ENCODE measurements at regions not wholly inside any gene's neighbourhood (a gene's known extent, or its start where the extent isn't known, plus 50 kb on each side); places are given as distances from the start of the nearest gene placed in this dataset.
"Not testable (repeated sequence)": the region's sequence is repeated elsewhere in the genome, so short reads cannot be mapped to it uniquely, and the experiment has no call there.

DNA sequence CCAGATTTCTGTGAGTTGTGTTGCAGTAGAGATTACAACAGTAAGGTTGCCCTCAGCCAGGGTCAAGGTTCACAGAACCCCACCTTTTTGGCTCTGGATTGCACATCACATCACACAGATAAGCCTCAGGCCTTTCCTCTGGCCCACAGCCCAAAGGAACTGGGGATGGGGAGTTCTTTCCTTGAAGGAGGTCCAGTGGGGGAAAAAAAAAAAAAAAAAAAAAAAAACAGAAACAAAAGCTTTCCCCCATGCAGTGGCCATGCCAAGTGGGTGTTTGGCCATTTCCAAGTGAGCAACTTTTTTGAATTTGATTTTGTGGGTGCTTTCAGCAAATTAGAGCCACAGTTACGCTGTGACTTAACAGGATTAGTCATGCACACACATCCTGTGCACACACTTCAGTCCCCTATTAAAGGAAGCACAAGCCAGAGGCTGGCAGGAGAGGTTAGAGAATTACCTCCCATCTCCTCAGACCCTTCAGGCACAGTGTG lies 79.3 kb upstream of the NANOS1 start:
- DNase-seq (ENCODE audit: low read depth) = no peak

DNA sequence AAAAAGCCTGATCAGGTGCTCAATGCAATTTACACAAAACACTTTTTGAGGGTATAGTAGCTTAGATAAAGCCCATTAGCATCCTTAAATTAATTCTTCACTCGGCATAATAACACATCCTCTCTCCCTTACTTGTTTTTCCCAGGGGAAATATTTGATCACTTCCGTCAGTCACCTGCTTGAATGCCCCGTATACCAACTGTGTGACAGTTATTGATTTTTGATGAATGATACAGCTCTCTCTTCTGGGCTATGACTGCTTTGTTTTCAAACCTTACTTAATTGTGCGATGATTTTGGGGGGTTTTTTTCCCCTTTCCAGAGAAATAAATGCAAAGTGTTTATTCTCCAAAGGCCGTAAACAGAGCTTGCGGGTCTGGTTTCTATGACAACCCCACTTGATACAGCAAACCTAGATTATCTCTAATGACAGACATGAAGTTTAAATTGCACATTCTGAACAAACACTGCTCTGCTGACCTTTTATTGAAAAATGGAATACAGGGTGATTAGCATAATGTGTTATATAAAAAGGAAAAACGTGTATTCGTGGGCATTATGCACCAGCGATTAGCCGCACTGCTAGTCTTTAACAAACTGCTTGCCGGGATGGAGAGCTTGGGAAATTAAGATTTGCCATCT lies 78.4 kb upstream of the NANOS1 start:
- no peak for DNase-seq (ENCODE audit: low read depth)

DNA sequence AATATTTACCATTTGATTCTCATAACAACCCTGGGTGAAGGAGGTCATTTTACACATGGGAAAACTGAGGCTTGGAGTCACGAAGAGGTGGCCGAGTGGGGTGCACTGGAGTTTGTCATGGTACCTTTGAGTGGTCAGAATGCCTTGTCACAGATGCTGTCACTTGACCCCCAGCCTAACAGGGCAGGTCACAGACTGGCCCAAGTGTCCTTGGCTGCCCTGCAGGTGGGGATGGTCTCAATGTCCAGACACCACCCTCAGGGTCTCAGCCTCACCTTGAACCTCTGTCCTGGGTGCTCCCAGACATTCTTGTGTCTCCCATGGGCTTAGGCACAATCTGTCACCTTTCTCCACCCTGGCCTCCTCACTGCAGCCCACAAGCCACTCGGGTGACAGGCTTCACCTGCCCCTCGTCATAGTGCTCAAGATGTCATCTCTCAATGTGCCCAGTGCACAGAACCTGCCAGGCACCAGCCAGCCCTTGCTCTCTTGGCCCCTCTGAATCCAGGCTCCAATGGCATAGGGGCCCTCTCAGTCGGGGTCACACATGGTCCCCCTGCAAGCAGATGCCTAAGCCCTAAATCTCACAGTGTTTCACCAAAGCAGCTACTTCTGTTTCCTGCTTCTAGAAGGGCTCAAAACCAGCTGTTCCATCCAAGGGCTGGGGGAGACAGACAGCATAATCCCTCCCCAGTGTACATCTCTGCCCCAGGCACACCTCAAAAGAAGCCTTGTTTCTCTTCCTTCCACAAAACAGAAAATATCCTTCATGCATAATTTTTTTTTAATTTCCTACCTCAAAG lies 76.8 kb upstream of the NANOS1 start:
- DNase-seq (ENCODE audit: low read depth) = no peak

DNA sequence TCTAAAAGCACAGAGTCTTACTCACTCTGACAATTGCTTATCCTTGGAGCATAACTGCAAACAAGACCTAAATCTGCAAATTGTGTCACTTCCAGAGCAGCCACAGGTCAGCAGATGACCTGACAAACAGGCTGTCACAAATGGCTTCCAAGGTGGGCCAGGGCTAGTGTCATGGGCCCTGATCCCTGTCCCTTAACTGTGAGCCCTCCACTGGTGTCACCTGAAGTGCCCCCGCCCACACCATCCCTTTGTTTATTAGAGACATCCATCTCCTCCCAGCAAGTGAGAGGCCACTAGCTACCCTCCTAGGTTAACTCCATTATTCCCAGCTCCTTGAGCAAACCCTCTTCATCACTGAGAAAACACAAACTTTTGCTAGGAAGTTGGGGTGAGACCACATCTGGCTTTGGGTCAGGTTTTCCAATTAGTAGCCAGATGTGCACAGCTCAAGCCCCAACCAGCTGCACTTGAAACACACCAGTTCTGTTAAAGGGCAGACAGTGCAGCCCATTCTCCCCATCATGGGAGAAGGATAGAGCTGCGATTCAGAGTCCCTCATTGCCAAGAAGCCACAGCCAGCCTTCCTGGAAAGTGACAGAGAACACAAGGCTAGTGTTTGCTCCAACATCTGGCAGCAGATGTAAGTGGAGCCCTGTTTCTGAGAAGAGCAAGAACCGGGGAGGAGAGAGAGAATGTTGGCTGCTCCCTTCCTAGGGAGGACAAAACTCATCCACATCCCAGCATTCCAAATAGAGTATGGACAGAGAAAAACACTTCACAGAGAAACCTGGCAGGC lies 75.7 kb upstream of the NANOS1 start:
- DNase-seq (ENCODE audit: low read depth) = no peak

DNA sequence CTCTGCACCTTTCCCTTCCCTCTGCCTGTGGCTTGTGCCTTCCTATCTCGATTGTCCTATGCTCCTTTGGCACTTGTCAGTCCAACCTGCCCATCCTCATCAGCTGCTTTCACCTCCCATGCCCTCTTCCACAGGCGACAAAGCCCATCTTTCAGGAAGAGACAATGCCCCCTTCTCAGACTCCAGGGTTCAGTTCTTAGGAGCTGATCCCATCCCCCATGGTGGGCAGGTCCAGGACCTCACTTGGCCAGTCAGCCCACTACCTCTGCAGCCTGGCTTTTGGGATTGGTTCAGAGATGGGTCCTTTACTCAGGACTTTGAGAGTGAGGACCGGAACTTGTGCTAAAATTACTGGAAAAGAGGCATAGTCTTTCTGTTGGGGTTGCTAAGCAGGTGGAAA lies 74.0 kb upstream of the NANOS1 start:
- no peak for DNase-seq (ENCODE audit: low read depth)

DNA sequence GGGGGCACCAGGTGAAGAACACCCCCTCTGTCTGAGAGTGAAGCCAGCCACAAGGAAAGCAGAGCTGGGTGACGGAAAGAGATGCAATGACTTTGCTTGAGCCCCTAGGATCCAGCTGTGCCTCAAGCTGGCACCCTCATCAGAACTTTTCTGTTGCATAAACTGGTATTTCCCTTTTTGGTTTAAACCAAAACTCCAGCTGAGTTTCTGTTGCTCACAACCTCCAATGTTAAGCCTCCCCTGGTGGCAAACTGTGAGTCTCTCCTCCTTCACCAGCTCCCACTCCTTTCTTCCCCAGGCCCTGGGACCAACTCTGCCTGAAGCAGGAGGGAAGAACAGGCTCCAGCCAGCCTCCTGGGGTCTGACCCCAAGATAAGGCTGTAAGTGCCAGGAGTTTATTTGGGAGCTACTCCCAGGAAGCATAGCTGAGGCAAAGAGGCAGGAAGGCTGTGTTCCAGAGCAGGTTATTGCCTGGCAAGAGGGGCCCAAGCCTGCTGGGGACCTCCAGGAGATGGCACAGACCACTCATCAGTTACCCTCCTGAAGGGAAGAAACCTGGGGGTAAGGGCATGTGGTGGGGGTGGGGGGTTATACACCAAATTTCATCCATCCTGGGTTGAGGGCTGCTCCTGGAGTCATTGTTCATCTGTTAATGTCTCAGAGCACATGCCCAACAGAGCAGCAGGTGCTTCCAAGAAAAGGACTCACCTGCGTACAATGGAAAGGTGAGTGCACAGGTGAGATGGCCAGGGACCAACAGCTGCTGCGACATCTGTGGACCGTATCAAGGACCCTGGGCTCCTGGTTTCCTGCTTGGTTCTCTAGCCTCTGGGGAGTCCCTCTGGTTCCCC lies 73.3 kb upstream of the NANOS1 start:
- no peak for DNase-seq (ENCODE audit: low read depth)

DNA sequence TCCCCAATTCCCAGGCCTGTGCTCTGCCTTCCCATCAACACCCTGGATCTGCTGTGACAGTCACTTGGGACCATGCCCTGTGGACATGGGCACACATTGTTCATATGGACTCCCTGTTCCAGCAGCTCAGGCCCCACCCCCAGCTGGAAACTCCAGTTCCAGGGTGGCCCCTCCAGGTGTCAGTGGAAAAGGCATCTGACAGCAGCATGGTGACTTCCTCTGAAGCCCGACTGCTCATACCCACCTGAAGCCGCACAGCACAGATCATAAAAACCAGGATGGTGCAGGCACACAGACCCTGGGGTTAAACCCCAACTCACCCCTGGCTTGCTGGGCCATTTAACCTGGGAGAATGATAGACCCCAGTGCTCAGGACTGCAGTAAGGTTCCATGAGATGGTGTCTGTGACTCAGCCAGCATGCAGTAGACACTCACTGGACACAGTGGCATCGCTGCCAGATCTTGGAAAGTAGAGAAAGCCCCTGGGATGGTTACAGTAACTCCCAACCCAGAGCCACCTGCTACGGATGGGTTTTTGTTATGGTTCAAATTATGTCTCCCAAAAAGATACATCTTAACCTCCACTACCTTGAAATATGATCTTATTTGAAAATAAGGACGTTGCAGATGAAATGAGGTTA lies 72.6 kb upstream of the NANOS1 start:
- DNase-seq (ENCODE audit: low read depth) = no peak

DNA sequence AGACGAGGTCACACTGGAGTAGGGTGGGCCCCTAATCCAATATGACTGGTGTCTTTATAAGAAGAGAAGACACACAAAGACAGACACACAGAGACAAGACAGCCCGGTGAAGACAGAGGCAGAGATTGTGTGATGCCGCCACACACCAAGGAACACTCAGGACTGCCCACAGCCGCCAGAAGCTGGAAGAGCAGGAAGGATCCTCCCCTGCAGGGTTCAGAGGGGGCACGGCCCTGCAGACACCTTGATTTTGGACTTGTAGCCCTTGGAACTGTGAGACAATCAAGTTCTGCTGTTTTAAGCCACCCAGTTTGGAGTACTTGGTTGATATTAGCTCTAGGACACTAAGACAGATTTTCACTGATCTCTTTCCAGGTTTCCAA lies 72.1 kb upstream of the NANOS1 start:
- no peak for DNase-seq (ENCODE audit: low read depth)

DNA sequence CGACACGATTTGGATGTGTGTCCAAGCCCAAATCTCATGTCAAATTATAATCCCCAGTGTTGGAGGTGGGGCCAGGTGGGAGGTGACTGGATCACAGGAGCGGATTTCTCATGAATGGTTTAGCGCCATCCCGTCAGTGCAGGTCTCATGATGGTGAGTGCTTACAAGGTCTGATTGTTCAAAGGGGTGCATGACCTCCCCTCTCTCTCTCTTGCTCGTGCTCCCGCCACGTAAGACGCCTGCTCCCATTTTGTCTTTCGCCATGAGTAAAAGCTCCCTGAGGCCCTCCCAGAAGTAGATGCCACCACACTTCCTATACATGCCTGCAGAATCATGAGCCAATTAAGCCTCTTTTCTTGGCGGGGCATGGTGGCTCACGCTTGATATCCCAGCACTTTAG lies 71.5 kb upstream of the NANOS1 start:
- DNase-seq (ENCODE audit: low read depth) = no peak

DNA sequence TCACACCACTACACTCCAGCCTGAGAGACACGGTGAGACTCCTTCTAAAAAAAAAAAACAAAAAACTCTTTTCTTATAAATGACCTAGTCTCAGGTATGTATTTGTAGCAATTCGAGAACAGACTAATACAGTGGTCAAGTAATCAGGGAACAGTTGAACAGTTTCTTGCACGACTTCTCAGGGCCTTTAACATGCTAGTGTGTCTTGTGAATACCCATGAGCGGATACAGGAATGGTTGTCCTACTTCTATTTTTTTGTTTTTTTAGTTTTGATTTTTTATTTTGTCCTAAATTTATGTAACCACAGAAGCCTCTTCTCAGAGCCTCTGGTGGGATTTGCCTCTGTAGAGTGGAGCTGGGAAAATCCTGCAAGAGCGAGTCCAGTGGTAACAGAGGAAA lies 71.0 kb upstream of the NANOS1 start:
- no peak for DNase-seq (ENCODE audit: low read depth)

DNA sequence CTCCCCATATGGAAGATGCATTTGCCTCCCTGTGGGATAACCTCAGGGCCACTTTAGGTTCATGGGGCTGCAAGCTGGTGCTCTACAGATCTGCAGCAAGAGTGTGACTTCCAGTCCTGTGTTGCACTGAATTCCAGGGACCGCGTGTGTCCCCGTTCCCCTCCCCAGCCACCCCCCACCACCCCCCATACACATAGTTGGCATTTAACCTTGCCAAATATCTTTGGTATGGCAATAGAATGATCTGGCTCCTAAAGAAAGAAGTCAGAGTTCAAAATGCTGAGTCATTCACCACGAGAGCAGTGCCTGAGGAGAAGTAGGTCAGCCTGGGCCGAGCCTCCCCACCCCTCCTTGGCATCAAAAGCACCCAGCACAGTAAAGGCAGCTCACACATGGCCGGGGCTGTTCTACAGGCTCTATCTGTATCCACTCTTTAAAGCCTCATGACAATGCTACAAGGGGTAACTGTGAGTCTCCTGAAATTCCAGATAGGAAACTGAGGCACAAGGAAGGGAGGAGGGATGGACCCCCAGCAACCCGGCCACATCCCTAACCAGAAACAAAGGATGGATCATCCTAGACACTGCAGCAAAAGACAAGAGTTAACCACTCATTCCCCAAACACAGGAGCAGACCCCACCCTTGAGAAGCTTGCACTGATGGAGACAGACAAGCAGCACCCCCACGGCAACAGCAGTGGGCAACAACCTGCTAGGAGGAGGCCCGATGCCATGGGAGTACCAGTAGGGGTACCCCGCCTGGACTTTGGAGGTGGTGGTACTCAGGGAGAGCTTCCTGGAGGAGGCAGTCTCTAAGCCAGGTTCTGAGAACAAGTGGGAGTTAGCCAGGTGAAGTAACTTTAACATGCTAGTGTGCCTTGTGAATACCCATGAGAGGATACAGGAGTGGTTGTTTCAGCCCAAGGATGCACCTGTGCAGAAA lies 70.3 kb upstream of the NANOS1 start:
- peak; percentile 42 for DNase-seq (ENCODE audit: low read depth)

DNA sequence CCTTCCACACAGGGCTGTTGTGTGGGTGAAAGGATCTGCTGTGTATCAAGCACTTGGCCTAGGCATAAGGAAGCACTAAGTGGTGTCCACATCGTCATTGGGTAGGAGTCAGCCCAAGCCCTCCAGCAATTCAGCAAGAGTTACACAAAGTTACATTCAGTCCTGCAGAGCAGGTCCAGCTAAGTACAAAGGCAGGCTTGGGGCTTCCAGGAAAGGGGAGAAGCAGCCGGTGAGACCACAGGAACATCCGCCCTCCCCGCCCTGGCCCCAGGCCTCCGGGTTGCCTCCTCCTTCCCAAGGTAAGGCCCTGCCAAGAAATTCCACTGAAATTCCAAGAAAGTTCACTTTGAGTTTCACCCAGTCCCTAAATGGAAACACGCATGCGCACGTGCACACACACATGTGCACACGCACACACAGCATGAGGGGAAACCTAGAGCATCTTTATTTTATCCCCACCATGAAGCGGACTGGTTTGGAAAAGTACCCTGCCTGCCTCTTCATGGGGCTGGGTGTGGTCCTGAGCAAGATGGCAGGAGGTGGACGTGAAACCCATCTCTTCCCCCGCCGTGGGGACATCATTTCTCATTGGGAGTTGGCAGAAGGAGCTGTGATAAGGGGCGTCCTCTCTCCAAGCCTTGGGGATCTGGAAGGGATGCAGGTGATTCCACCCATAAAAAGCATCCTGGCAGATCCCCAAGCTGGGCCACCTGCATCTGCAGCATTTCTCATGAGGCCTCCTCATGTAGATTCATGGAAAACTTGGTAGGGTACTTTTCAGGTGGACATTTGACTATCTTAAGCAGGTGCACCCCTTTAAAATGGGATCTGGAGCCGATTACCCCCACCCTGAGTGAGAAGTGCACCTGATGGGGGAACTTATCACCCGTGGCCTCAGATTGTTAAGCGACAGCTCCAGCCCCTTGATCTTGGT lies 69.1 kb upstream of the NANOS1 start:
- DNase-seq (ENCODE audit: low read depth) = no peak

DNA sequence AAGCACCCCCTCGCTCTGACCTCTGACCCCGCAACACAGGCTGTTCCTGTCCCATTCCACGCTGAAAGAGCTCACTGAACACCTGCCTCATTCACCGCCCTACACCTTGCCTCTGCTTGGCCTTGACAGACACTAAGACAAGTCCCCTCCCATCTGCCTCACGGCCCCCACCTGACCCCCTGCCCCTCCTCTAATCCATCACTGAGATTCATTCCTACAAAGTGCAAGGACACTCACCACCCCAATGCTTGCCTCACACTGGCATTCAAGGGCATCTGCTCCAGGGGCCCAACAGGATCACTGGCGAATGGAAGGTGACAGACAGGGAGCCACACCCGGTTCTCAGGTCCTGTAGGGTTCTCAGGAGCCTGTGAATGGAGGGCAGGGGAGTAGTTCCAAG lies 68.1 kb upstream of the NANOS1 start:
- no peak for DNase-seq (ENCODE audit: low read depth)

DNA sequence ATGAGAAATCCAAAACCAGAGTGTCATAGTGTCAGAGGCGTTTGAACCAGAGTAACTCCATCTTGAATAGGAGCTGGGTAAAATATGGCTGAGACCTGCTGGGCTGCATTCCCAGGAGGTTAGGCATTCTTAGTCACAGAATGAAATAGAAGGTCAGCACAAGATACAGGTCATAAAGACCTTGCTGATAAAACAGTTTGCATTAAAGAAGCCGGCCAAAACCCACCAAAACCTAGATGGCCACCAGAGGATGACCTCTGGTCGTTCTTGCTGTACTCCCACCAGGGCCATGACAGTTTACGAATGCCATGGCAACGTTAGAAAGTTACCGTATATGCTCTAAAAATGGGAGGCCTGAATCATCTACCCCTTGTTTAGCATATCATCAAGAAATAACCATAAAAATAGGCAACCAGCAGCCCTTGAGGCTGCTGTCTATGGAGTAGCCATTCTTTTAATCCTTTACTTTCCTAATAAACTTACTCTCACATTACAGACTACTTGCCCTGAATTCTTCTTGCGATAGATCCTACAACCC lies 67.1 kb upstream of the NANOS1 start:
- DNase-seq (ENCODE audit: low read depth) = not testable (repeated sequence)

DNA sequence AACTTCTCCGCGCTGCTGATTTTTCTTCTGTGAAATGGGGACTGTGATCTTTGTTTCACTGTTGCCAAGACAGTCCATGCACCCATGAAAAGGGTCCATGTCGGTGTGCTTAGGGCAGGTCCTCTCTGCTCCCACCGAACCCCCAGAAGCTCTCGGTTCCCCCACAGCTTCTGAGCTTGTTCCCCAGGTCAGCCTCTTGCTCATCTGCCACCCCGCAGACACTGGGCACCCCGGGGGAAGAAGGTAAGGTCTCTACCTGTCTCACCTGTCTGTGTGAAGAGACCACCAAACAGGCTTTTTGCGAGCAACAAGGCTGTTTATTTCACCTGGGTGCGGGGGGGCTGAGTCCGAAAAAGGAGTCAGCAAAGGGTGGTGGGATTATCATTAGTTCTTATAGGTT lies 66.2 kb upstream of the NANOS1 start:
- DNase-seq (ENCODE audit: low read depth) = no peak

DNA sequence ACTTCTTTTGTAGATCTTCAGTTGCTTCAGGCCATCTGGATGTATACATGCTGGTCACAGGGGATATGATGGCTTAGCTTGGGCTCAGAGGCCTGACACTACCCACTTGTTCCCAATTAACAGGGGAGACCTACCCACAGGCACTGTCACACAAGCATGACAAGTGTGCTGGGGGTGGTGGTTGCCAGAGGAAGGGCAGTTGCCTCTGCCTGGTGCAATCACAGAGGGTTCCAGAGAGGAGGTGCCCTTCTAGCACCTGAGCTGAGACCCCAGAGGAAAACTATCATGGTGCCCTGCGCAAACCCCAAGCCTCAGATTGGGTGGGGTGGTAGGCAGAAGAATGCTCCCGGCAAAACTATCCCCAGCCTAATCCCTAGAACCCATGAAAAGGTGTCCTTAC lies 65.6 kb upstream of the NANOS1 start:
- DNase-seq (ENCODE audit: low read depth) = no peak

DNA sequence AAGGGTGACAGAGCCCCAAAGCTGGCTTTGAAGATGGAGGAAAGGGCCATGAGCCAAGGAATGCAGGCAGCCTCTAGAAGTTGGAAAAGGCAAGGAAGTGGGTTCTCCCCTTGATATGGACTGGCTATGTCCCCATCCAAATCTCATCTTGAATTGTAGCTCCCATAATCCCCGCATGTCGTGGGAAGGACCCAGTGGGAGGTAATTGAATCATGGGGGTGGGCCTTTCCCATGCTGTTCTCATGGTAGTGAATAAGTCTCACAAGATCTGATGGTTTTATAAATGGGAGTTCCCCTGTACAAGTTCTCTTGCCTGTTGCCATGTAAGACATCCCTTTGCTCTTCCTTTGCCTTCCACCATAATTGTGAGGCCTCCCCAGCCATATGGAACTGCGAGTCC lies 65.0 kb upstream of the NANOS1 start:
- DNase-seq (ENCODE audit: low read depth) = not testable (repeated sequence)

DNA sequence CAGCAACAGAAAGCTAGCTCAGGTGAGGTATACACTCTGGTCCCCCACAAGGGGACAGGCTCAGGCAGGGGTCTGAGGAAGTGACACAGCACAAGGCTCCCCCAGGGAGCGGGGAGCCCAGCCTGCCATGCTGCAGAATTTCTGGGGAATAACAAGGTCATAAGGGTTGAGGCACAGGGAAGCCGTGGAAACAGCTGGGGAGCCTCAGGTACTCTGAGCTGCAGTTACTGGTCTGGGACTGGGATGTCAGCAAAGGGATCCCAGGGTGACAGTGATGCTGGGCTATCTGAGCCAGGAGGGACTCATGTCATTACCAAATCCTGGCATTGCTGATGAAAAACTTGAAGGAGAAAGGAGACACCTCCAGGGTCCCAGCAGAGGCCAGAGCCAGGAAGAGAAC lies 64.4 kb upstream of the NANOS1 start:
- no peak for DNase-seq (ENCODE audit: low read depth)

DNA sequence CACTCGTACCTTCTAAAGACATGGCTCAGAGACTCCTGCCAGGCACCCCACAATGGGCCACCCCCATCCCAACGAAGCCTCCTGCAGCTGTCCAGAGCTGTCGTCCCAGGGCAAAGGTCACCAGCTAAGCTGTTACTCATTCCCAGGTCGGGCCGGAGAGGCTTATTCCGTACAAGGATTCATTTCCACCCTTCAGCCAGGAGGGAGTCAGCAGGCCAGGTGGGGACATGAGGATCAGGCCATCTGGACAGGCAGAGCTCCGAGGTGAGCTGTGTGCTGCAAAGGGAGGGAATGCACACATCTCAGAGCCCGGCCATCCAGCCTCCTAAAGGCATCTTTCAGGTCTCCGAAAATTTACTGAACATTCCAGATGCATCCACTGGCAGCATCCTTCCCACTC lies 63.9 kb upstream of the NANOS1 start:
- no peak for DNase-seq (ENCODE audit: low read depth)
